ENCODE measurements at regions not wholly inside any gene's neighbourhood (a gene's known extent, or its start where the extent isn't known, plus 50 kb on each side); places are given as distances from the start of the nearest gene placed in this dataset.
A peak's percentile ranks its signal among the peaks of the same experiment; 100 is the strongest.

DNA sequence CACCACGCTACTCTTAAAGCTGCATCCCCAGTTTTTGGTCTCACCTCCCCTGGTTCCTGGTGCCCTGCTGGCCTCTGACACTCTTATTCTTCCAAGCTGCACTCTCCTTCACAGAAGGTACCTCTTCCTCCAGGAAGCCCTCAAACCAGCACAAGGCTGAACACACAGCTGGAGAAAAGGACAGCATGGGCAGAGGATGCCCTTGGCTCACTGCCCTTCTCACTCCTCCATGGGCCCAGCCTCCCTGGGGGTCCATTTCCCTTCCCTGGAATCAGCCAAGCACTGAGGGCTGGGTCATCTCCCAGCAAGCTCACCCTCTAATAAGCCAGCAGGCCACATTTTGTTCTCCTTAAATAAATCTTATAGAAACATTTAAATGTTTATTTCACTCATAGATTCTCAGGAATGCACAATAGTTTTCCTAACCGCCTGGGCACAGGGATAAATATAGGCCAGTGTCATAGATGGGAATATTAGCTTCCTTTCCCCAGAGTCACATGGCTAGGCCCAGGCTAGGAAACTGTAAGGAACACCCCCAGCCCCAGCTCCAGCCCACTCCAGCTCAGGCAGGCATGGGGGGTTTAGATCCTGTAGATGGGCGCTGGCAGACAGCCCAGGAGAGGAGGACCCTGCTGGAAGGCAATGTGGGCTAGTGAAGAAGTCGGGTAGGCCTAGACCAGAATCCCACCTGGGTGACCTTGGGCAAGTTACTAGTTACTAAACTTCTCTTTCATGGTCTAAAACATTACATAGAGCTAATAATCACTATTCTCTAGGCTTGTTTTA lies 51.5 kb downstream of the IRAG1 start:
- DNase-seq, result no peak

DNA sequence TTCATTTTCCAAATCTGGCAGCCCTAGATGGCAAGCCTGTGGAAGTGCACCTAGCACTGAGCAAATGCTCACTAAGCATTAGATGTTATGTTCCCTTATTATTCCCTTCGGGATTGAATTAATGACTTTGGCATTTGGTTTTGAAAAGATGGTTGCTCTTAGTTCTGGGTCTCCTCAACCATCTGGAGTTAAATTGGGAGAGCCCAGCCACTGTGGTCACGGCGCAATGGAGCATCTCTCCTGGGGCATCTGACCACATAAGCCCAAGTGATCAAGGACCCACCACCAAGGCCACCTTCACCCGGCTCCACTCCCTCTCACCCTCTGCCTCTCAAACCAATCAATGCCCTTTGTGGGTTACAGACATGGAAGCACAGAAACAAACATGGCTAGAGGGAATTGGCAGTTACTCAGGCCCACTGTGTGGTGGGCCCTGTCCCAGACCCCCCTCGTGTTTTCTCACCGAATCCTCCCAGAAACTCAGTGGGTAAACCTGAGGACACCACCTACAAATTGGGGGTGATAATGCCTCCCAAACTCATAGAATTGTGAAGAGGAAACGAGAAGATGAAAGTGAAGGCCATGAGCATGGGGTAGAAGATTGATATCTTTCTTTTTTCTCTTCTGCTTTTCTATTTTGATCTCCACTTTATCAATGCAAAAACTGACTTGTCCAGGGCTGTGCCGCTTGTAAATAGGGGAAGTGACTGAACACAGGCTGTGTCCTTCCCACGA lies 52.2 kb downstream of the IRAG1 start:
- peak; percentile 88 for DNase-seq

DNA sequence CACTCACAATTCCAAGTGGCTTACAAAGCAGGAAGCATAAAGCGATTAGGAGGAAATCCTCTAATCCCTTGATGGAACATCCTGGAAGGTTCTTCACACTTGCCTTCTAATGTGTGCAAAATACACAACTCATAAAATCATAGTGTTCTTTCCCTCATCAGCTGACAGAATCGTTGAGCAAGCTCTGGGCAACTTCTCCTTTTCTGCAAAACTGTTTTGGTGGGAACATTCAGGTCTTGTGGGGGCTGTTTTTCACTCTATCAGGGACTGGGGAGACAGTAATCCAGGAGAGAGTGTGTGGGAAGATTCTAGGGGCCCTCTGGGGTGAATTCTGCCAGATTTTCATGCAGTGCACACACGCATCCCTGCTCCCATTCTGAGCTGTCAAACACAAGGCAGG lies 53.2 kb downstream of the IRAG1 start:
- peak; percentile 42 for DNase-seq

DNA sequence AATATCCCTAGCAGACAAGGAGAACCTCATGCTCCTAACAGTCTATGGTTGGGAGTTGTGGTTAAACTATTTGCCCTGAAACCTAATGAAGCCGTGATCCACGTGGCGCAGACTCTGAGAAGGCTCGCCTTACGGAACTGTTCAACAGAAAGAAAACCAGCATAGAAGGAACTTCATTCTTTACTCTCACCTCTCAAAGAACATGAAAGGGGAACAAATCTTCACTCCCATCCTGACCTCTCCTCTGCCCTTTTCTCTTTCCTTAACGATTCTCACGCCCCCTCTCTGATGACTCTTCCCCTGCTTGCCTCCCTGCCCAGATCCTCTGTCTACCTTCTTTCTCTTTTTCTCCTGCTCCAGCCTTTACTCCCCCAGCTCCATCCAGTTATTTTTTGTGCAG lies 54.2 kb downstream of the IRAG1 start:
- no peak for DNase-seq

DNA sequence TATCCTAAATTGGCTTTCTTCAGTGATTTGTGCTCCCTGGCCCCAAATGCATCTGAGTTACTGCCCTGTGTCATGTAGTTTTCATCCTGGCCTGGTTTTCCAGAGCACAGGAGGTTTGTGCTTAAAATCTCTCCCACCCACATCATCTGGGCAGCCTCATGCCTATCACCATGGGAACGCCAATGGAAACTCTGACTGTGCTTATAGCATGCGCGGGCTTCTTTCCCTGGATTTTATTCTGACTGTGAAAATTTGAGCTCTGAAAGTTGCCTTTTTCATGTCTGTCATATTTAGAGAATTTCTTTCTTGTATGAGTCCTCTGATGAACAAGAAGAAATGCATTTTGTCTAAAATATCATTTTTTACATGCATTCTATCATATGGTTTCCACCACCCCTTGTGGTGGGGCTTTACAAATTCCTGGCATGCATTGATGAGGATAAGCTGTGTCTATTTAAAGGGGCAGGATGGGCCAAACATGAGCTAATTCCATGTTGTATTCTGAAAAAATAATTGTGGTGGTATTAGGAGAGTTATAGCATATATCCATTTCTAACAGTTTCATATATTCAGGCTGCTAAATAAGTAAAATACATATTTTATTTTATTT lies 55.1 kb downstream of the IRAG1 start:
- no peak for DNase-seq

DNA sequence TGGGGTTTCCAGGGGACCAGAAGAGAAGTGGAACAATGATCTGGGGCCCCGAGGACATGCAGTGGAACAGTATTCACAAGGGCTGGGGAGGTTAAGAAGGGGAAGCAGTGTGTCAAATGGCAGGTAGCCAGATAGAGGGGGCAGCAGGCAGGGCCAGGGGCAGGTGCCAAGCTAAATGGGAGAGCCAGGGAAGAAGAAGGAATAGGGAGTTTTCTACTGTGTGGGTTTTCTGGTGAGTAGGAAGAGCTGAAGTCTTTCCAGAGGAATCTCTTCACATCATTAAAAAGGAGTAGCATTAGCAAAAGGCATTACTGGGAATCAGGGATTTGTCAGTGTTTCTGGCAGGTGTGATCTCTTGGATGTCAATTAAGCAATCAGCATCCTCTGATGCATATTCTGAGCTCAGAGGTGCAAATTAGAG lies 55.8 kb downstream of the IRAG1 start:
- no peak for DNase-seq

DNA sequence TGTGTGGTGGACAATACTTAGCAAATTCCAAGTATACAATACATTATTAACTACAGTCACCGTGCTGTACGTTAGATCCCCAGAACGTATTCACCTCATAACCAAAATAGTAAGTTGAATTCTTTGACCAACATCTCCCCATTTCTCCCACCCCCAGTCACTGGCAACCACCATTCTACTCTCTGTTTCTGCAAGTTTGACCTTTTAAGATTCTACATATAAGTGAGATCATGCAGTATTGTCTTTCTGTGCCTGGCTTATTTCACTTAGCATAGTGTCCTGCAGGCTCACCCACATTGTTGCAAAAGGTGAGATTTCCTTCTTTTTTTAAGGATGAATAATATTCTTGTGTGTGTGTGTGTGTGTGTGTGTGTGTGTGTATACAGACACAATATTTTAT lies 59.1 kb downstream of the IRAG1 start:
- no peak for DNase-seq

DNA sequence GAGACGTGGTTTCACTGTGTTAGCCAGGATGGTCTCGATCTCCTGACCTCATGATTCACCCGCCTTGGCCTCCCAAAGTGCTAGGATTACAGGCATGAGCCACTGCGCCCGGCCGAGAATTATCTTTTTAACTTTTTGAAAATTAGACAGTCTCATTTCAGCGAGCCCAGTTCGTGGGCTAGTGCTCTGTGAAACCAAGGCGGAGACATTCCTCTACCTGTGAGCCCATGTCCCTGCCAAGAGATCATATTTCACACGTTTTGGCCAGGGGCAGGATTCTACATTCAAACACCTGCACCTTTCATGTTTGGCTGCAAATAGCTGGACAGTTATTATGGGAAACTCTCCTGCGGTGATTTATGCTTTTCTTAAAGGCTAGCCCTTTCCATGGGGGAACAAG lies 60.3 kb downstream of the IRAG1 start:
- DNase-seq, result no peak

DNA sequence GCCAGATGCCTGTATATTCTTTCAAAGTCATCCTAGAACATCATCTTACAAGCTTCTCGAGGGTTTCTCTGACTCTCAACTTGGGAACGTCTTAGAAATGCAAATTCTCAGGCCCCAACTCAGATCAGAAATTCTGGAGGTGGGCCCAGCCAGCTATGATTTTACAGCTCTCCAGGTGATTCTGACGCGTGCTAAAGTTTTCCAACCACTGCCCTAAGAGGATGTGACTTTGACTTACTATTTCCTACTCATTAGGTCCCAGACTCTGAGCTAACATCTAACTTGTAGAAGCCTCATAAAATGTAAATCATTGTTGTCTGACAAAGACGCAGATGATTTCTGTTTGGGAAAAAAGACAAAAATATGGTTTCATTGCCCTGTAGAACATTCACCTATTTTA lies 61.1 kb downstream of the IRAG1 start:
- no peak for DNase-seq

DNA sequence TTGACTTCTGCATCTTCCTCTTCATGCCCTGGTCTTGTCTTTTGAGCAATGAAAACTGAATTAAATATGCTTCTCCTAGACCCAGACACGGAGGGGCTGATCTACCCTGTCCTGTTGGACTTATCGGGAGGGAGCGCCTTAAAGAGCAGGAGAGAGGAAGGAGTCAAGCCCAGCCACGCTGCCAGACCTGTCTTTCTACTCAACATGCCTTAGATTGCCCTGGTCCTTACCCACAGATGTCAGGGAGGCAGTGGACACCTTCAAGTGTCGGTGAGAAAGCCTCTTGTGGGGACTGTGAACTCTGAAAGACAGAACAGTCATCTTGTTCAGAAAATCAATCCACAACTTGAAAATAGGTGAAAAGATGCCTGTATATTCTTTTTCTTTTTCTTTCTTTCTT lies 61.8 kb downstream of the IRAG1 start:
- DNase-seq, result no peak

DNA sequence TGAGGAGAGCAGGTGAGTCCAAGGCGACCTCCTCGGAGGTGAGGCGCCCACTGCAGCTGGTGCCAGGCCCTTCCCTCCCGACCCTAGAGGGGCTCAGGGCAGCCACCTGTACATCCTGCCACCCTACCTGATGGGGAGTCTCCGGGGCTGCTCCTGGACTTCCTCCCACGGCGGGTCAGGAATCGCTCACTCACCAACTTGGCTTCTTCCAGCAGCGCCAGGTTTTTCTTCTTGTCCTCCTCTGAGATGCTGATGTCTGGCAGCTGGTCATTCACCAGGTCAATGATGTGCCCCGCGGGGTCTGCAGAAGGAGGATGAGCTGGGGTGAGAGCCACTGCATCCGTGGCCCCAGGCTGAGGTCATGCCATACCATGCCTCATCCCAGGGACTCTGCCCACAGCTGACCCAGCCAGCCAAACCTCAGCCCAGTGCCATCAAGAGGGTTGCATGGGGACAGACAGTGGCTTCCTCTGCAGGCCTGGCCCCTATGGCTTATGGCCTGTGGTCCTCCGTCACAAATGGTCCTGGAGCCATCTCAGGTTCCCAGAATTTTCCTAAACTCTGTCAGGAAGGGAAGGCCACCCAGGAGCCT lies 61.0 kb upstream of the LYVE1 start:
- DNase-seq, result no peak

DNA sequence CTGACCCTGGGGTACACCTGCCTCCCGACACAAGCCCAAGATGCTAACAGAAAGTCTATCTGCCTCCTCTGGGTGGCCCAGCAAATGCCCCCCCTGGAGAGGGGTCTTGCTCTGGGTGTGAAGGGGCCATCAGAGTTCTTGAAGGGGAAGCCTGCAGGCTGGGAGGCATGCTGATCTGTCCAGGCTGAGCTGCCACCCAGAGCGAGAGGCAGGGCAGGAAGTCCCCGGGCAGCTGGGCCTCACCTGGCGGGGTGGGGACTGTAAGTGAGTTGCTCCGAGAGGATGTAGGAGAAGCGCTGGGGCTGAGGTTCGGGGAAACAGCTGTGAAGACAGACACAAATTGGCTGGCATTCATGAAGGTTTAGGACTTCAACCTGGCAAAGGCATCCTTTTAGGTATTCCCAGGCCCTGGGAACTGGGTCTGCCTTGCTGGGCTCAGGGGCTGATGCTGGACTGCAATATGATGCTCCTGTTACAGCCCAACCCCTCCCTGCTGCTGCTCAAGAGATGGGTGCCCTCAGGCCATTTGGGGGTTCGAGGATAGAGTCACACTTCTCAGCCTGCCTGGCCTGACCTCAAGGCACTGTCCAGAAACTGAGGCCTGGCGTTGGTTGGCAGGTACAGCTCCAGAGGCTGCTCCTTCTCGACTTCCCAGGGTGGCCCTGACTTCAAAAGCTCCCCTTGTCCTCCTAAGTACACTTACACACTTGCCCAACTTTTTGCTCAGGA lies 60.2 kb upstream of the LYVE1 start:
- no peak for DNase-seq

DNA sequence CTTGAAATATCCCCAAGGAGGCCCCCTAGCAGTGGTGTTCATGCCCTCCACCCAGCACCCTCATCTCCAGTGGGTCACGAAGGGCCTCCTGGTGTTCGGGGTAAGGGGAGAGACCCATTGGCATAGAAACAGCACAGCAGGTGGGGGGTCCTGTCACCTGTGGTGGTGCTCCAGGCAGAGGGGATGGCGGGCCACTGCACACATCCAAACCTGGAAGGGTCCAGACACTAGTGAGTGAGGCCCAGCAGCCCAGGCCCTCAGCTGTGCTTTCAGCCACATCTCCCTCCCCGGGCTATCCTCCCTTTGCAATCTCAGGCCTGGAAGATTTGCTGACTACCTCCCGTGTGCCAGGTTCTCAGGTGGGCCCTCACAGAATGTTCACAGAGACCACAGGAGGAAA lies 59.4 kb upstream of the LYVE1 start:
- no peak for DNase-seq

DNA sequence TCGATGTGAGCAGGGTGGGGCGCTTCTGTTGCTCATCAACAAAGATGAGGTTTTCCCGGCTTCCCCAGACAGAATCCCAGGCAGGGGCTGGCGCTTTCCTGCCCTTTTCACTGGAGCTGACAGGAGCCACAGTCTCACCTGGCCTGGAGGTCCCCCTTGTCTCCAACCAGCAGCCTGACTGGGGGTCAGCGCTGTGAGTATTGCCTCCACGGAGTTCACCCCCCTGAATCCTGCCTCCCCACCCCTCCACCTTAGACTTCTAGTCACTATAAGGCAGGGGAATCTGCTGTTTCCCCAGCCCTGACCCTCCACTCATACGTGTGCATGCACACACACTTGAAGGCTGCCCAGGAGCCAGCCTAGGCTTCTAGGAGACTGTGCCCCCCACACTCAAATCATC lies 58.8 kb upstream of the LYVE1 start:
- no peak for DNase-seq

DNA sequence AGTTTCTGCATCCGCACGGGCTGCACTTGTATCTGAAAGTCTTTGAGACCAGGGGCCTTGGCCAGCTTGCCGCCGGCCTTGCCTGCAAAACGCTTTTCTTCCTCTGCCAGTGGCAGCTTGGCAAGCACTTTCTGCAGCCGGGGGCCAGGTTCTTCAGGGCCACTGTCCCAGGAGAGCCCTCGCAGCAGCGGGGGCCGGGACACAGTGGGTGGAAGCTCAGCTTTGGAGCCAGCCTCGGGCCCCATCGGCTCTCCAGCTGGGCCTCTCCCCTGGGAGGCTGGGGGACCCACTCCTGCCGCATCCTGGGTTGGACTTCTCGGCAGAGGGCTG lies 57.5 kb upstream of the LYVE1 start:
- DNase-seq, result no peak

DNA sequence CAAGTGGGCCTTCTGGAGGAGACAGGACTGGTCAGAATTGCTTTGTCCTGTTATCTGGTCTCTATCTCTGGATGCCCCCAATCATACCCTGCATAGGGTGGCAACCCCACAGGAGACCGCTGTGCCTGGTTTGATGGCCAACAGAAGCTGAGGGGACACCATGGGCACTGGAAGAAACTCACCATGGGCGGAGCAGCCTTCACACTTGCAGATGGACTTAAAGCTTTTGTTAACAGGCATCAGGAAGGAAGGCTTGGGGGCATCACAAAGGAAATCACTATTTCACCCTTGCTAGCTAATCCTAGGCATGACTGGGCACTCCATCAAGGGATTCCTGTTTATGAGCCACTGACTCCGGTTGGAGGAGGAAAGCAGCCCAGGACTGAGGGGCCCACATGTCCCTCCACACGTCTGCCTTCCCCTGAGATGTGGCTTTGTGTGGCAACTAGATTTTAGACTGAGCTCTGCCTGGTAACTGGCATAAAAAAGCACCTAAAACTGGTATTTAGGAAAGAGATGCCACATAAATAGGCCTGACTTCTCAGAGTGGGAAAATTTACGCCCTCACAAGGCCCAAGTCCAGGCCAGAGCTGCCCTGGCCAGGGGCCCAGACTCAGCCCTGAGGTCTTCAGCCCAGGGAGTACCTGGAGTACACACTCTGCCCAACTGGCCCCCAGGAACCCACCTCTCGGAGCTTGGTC lies 57.0 kb upstream of the LYVE1 start:
- DNase-seq, result no peak

DNA sequence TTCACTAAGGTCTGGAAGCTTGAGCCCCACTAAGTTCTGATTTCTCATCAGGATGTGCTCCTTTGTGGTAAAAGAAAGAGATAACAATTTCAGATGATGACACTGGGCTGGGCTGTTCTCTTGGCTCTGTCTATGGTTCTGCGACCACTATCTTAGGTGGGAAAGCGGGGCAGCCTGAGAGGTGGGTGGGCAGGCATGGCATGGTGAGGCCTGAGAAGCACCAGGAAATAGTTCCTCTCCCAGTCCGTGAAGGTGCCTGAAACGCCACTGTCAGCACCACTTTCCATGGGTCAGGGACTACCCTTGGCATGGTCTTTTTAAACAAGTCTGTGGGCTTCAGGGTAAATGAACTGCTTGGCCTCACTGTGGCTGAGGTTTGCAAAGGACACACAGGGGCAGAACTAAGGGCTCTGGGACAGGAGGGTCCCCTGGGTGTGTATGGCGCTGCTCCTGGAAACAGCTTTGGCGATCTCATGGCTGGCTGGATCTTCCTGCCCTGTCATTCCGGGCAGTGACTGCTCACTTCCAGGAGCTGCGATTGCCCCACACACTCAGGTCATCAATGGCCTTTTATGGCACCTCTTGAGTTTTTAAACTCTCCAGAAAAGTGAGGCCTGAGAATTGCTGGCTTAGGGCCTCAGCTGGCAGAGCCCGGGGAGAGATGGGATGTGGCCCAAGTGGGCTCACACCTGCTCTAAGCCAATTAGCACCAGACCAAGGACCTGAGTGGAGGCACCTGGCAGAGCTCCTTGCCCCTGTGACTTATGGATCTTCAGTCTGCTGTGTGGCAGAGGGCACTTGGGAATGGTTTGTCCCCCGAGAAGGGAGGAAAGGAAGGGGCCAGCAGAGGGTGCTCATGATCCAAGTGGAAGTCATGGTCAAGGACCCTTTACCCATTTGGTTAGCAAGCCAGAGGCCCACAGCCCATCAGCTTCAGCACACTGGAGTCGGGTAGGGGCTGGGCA lies 55.6 kb upstream of the LYVE1 start:
- peak; percentile 54 for DNase-seq

DNA sequence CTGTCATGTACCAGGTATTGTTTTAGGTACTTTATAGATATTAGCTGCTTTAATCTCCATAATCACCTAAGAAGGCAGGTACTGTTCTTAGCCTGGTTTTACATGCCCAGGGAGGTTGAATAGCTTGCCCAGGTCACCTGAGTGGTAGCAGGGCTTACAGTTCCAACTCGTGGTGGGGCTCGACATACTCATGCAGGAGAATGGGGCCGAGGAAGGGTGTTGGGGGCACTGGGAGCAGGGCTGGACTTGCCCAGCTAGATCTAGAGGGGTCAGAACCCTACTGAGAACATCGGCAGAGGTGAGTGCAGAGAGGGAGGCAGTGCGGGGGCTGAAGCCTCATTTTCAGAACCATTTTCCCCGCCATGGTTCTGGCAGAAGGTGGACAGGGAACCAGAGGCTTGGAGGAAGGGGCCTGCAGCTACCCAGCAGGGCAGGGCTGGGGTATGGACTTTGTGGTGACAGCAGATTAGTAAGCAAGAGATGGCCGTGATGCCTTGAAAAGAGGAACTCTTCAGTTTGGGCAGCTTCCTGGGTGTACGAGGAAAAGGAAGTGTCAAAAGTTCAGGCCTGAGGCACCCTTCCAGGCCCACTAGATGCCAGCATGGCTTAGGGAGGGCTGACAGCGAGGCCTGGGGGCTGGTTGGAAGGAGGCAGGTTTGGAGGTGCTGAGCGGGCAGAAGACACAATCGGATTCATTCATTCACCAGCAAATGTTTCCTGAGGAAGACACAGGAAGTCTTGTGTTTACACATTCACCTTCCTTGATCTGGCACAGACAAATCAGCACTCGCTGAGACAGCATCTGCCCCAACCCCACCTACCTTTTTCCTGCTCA lies 54.7 kb upstream of the LYVE1 start:
- peak; percentile 79 for DNase-seq

DNA sequence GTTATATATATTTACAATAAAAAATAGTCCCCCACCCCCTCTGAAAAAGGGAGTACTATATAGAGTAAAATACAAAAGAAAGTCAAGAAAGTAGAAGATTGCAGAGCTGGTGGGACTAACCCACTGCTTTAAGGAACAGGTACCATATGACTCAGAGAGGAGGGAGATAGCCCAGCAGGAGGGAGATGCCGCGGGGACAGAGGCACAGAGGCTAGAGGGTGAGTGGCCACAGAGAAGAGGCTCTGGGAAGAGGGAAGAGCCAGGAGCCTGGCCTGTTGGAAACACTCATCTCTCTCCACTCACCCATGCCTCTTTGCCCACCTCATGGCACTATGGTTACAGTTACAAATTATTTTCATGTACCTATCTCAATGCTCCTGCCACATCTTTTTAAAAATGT lies 53.6 kb upstream of the LYVE1 start:
- no peak for DNase-seq

DNA sequence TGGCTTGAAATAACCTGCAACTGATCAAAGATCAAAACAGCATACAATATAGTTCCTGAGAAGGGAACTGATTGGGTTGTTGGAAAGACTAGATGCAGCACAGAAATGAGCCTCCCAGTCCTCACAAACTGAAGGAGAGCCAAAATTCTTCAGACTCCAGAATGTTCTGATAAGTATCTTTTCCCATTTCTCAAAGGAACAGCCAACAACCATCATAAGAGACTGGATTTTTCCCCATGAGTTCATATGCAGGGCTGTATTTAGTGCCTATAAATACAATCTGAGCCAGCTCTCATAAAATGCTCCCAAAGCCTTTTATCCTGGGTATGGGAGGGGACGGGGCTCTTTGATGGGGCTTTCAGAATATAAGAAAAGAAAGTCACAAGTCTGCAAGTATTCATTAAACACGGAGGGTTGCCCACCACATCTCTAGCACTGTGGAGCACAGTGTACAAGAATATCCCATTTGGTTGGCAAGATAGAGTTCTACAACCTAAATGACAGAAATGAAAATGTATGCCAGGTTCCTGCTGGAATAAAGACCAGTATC lies 50.7 kb upstream of the LYVE1 start:
- DNase-seq, result no peak
